HepG2 (cell line): ENCODE measurements at regions not wholly inside any gene's neighbourhood (a gene's known extent, or its start where the extent isn't known, plus 50 kb on each side); places are given as distances from the start of the nearest gene placed in this dataset.

Experiments
- CHD4 ChIP-seq: fragments of 200-600 bp; sonication (generic); IDR thresholded peaks from 2 replicates; pipeline ENCODE4 v1.7.0; 2017; ENCODE audit warnings: mild to moderate bottlenecking, low read length, borderline replicate concordance
- HNF4G ChIP-seq, 2 experiments: sonication (generic) in 1 of 2; formaldehyde crosslinking in 1 of 2; IDR thresholded peaks; 2 replicates each; pipeline versions ENCODE4 v1.4.0 to v1.6.1; 2011 to 2020; ENCODE audit warnings: borderline replicate concordance in 2 of 2, low read depth in 2 of 2, mild to moderate bottlenecking in 2 of 2, low read length in 1 of 2, missing genetic modification reagents in 1 of 2, moderate library complexity in 1 of 2
- KDM2A ChIP-seq: sonication (generic); formaldehyde crosslinking; IDR thresholded peaks from 2 replicates; pipeline ENCODE4 v1.4.0; 2020; ENCODE audit warnings: low read depth, missing genetic modification reagents, borderline replicate concordance
- MLX ChIP-seq: IDR thresholded peaks from 2 replicates; pipeline ENCODE4 v1.6.1; 2016
- NRL ChIP-seq: sonication (generic); formaldehyde crosslinking; IDR thresholded peaks from 2 replicates; pipeline ENCODE4 v1.5.0; 2020; ENCODE audit warnings: missing genetic modification reagents, mild to moderate bottlenecking, moderate library complexity, borderline replicate concordance
- TRAFD1 ChIP-seq: sonication (generic); formaldehyde crosslinking; IDR thresholded peaks from 2 replicates; pipeline ENCODE4 v1.5.1; 2020; ENCODE audit warnings: missing genetic modification reagents, mild to moderate bottlenecking, borderline replicate concordance
- XBP1 ChIP-seq: sonication (generic); formaldehyde crosslinking; IDR thresholded peaks from 2 replicates; pipeline ENCODE4 v1.5.0; 2020; ENCODE audit warnings: missing genetic modification reagents
- ZMYM3 ChIP-seq: sonication (generic); formaldehyde crosslinking; IDR thresholded peaks from 2 replicates; pipeline ENCODE4 v1.5.1; 2020; ENCODE audit warnings: mild to moderate bottlenecking, missing genetic modification reagents
- ZNF703 ChIP-seq: sonication (generic); formaldehyde crosslinking; IDR thresholded peaks from 2 replicates; pipeline ENCODE4 v1.5.1; 2020; ENCODE audit warnings: missing genetic modification reagents, mild to moderate bottlenecking, moderate library complexity, borderline replicate concordance
- ZNF780A ChIP-seq: sonication (generic); formaldehyde crosslinking; IDR thresholded peaks from 2 replicates; pipeline ENCODE4 v1.8.0; 2022; ENCODE audit warnings: mild to moderate bottlenecking, missing genetic modification reagents, moderate library complexity
- TF ChIP-seq, protein P1 (sequence below), 2 experiments: sonication (generic) in 1 of 2; formaldehyde crosslinking in 1 of 2; IDR thresholded peaks; 2 replicates each; pipeline versions ENCODE4 v1.4.0 to v1.6.1; 2016 to 2020; ENCODE audit warnings: borderline replicate concordance in 1 of 2, low read depth in 1 of 2, mild to moderate bottlenecking in 1 of 2, missing genetic modification reagents in 1 of 2
- TF ChIP-seq, protein P2 (sequence below): sonication (generic); formaldehyde crosslinking; IDR thresholded peaks from 2 replicates; pipeline ENCODE4 v1.5.1; 2020; ENCODE audit warnings: missing genetic modification reagents, mild to moderate bottlenecking, borderline replicate concordance
- TF ChIP-seq, protein P3 (sequence below): sonication (generic); formaldehyde crosslinking; IDR thresholded peaks from 2 replicates; pipeline ENCODE4 v1.4.0; 2020; ENCODE audit warnings: mild to moderate bottlenecking, missing genetic modification reagents
- TF ChIP-seq, protein P4 (sequence below): sonication (generic); formaldehyde crosslinking; IDR thresholded peaks from 2 replicates; pipeline ENCODE4 v1.5.1; 2020; ENCODE audit warnings: mild to moderate bottlenecking, moderate library complexity, missing genetic modification reagents

DNA sequence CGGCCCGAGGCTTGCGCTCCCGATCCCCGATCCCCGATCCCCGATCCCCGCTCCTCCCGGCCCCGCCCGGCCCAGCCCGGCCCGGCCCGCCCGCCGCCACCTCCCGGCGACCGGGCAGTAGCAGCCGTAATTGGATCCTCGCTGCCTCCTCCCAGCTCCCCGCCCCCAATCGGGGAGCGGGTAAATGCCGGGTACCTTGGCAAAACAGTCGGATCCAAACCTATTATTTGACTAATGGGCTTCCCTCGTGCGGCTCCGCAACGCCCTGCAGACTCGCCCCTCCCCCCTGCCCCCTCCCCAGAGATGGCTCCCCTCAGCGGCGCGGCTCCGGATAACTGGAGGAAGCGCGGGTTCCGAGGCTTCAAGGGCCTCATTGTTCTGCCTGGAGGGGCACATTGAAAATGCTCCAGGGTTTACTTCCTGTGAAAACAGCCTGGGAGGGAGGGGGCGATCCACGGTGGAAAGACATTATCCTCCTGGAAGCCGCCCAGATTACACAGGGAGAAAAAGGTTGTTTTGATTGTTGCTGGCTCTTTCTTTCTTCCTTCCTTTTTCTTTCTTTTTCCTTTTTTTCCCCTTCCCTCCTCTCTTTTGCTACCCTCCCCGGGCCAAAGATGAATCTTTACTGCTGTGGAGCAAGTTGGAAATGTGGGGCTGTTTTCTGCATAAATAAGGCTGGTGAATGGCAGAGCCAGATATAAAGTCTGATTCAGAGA, 94.7 kb upstream of the ZMIZ1 start (continued):
- no peak for TF ChIP-seq MLX
- TF ChIP-seq XBP1: no peak
- TF ChIP-seq NRL (CRISPR knock-in tag): no peak
- TF ChIP-seq CHD4: peak; percentile 83; the same call in 1 of the 2 replicates
- no peak for TF ChIP-seq ZMYM3 (CRISPR knock-in tag)
- TF ChIP-seq TRAFD1: no peak
- TF ChIP-seq, protein P1, sequence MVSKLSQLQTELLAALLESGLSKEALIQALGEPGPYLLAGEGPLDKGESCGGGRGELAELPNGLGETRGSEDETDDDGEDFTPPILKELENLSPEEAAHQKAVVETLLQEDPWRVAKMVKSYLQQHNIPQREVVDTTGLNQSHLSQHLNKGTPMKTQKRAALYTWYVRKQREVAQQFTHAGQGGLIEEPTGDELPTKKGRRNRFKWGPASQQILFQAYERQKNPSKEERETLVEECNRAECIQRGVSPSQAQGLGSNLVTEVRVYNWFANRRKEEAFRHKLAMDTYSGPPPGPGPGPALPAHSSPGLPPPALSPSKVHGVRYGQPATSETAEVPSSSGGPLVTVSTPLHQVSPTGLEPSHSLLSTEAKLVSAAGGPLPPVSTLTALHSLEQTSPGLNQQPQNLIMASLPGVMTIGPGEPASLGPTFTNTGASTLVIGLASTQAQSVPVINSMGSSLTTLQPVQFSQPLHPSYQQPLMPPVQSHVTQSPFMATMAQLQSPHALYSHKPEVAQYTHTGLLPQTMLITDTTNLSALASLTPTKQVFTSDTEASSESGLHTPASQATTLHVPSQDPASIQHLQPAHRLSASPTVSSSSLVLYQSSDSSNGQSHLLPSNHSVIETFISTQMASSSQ (IDR thresholded peaks at IDR 0.05; ENCODE audit: low read depth): no peak
- TF ChIP-seq, protein P1 (CRISPR knock-in tag; IDR thresholded peaks at IDR 0.05; ENCODE audit: borderline replicate concordance): 0 out of 2 replicates have a peak, but pooled peaks have one; percentile 27
- TF ChIP-seq, protein P2, sequence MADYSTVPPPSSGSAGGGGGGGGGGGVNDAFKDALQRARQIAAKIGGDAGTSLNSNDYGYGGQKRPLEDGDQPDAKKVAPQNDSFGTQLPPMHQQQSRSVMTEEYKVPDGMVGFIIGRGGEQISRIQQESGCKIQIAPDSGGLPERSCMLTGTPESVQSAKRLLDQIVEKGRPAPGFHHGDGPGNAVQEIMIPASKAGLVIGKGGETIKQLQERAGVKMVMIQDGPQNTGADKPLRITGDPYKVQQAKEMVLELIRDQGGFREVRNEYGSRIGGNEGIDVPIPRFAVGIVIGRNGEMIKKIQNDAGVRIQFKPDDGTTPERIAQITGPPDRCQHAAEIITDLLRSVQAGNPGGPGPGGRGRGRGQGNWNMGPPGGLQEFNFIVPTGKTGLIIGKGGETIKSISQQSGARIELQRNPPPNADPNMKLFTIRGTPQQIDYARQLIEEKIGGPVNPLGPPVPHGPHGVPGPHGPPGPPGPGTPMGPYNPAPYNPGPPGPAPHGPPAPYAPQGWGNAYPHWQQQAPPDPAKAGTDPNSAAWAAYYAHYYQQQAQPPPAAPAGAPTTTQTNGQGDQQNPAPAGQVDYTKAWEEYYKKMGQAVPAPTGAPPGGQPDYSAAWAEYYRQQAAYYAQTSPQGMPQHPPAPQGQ: no peak
- TF ChIP-seq, protein P3, sequence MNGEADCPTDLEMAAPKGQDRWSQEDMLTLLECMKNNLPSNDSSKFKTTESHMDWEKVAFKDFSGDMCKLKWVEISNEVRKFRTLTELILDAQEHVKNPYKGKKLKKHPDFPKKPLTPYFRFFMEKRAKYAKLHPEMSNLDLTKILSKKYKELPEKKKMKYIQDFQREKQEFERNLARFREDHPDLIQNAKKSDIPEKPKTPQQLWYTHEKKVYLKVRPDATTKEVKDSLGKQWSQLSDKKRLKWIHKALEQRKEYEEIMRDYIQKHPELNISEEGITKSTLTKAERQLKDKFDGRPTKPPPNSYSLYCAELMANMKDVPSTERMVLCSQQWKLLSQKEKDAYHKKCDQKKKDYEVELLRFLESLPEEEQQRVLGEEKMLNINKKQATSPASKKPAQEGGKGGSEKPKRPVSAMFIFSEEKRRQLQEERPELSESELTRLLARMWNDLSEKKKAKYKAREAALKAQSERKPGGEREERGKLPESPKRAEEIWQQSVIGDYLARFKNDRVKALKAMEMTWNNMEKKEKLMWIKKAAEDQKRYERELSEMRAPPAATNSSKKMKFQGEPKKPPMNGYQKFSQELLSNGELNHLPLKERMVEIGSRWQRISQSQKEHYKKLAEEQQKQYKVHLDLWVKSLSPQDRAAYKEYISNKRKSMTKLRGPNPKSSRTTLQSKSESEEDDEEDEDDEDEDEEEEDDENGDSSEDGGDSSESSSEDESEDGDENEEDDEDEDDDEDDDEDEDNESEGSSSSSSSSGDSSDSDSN: no peak
- TF ChIP-seq, protein P4, sequence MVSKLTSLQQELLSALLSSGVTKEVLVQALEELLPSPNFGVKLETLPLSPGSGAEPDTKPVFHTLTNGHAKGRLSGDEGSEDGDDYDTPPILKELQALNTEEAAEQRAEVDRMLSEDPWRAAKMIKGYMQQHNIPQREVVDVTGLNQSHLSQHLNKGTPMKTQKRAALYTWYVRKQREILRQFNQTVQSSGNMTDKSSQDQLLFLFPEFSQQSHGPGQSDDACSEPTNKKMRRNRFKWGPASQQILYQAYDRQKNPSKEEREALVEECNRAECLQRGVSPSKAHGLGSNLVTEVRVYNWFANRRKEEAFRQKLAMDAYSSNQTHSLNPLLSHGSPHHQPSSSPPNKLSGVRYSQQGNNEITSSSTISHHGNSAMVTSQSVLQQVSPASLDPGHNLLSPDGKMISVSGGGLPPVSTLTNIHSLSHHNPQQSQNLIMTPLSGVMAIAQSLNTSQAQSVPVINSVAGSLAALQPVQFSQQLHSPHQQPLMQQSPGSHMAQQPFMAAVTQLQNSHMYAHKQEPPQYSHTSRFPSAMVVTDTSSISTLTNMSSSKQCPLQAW: peak; percentile 13; the same call in 1 of the 2 replicates
- TF ChIP-seq ZNF703 (CRISPR knock-in tag): no peak
- TF ChIP-seq ZNF780A: no peak
- TF ChIP-seq KDM2A: 0 out of 2 replicates have a peak, but pooled peaks have one; percentile 18
- no peak for TF ChIP-seq HNF4G (IDR thresholded peaks at IDR 0.05; ENCODE audit: borderline replicate concordance, low read depth, low read length)
- TF ChIP-seq HNF4G (CRISPR knock-in tag; IDR thresholded peaks at IDR 0.05; ENCODE audit: borderline replicate concordance, low read depth): no peak
